Neuronal stem cell (in vitro differentiated cells): ENCODE measurements at regions not wholly inside any gene's neighbourhood (a gene's known extent, or its start where the extent isn't known, plus 50 kb on each side); places are given as distances from the start of the nearest gene placed in this dataset.

Experiments used
- DNase-seq: peaks from one replicate; pipeline ENCODE4 v3.0.0-alpha.2; 2013; ENCODE audit warnings: low spot score
- H2AFZ ChIP-seq: one replicate; pipeline ENCODE4 v1.6.1; 2013; ENCODE audit warnings: mild to moderate bottlenecking, low read length, inconsistent platforms
- H2AK5ac ChIP-seq: 2 replicates; pipeline ENCODE4 v1.6.1; 2013; ENCODE audit warnings: low read depth, mild to moderate bottlenecking, inconsistent platforms, low read length, moderate library complexity, mixed read lengths
- H2BK120ac ChIP-seq: 2 replicates; pipeline ENCODE4 v1.6.1; 2013; ENCODE audit warnings: low read depth, mild to moderate bottlenecking, inconsistent platforms, low read length, moderate library complexity, mixed read lengths
- H2BK12ac ChIP-seq: one replicate; pipeline ENCODE4 v1.6.1; 2013; ENCODE audit warnings: low read length, inconsistent platforms
- H2BK15ac ChIP-seq: 2 replicates; pipeline ENCODE4 v1.6.1; 2013; ENCODE audit warnings: mild to moderate bottlenecking, low read length, inconsistent platforms, mixed read lengths
- H2BK5ac ChIP-seq: one replicate; pipeline ENCODE4 v1.6.1; 2013; ENCODE audit warnings: inconsistent platforms, mild to moderate bottlenecking, low read length, moderate library complexity
- H3K14ac ChIP-seq: one replicate; pipeline ENCODE4 v1.6.1; 2013; ENCODE audit warnings: low read length, inconsistent platforms
- H3K18ac ChIP-seq: 2 replicates; pipeline ENCODE4 v1.6.1; 2013; ENCODE audit warnings: low read length, inconsistent platforms
- H3K23ac ChIP-seq: 2 replicates; pipeline ENCODE4 v1.6.1; 2013; ENCODE audit warnings: low read depth, mild to moderate bottlenecking, mixed read lengths, low read length, inconsistent platforms; ENCODE audit not compliant: poor library complexity
- H3K27ac ChIP-seq: replicated peaks from 3 replicates; pipeline ENCODE4 v1.5.1; 2013; ENCODE audit warnings: low read length, inconsistent platforms
- H3K27me3 ChIP-seq, 3 experiments: 2 replicates each; pipeline ENCODE4 v1.6.1; 2013; ENCODE audit warnings: low read length in 3 of 3, mild to moderate bottlenecking in 2 of 3, inconsistent platforms in 1 of 3, low read depth in 1 of 3, mixed read lengths in 1 of 3, moderate library complexity in 1 of 3; ENCODE audit not compliant: control insufficient read depth in 3 of 3, insufficient read depth in 3 of 3
- H3K36me3 ChIP-seq, 2 donors: replicated peaks in 1 of 2; 2 replicates each; pipeline ENCODE4 v1.6.1; 2013; ENCODE audit warnings: low read length in 2 of 2; ENCODE audit not compliant: control insufficient read depth in 2 of 2, insufficient read depth in 2 of 2
- H3K4ac ChIP-seq: 2 replicates; pipeline ENCODE4 v1.6.1; 2013; ENCODE audit warnings: inconsistent platforms, mild to moderate bottlenecking, low read length, moderate library complexity
- H3K4me1 ChIP-seq, 2 donors: 1 replicate in 1 of 2; 2 replicates in 1 of 2; pipeline ENCODE4 v1.6.1; 2013; ENCODE audit warnings: low read length in 2 of 2, low read depth in 1 of 2; ENCODE audit not compliant: control insufficient read depth in 2 of 2, insufficient read depth in 1 of 2
- H3K4me2 ChIP-seq: one replicate; pipeline ENCODE4 v1.6.1; 2013; ENCODE audit warnings: mild to moderate bottlenecking, low read length, inconsistent platforms; ENCODE audit not compliant: insufficient read depth, poor library complexity, severe bottlenecking
- H3K4me3 ChIP-seq, 2 donors: 2 replicates each; pipeline ENCODE4 v1.5.1; 2013; ENCODE audit warnings: low read length in 2 of 2, mild to moderate bottlenecking in 2 of 2, inconsistent platforms in 1 of 2, moderate library complexity in 1 of 2
- H3K79me1 ChIP-seq: one replicate; pipeline ENCODE4 v1.6.1; 2013; ENCODE audit warnings: low read depth, mild to moderate bottlenecking, inconsistent platforms, low read length, moderate library complexity
- H3K9ac ChIP-seq: one replicate; pipeline ENCODE4 v1.6.1; 2013; ENCODE audit warnings: mild to moderate bottlenecking, low read depth, low read length, inconsistent platforms; ENCODE audit not compliant: poor library complexity
- H3K9me3 ChIP-seq, 2 donors: replicated peaks in 1 of 2; 2 replicates each; pipeline versions ENCODE3 to v1.6.1; 2013; ENCODE audit warnings: low read length in 2 of 2, mild to moderate bottlenecking in 2 of 2, inconsistent platforms in 1 of 2, low read depth in 1 of 2, mixed read lengths in 1 of 2, moderate library complexity in 1 of 2; ENCODE audit not compliant: control insufficient read depth in 2 of 2, insufficient read depth in 1 of 2
- H4K8ac ChIP-seq: one replicate; pipeline ENCODE4 v1.6.1; 2013; ENCODE audit warnings: low read depth, mild to moderate bottlenecking, inconsistent platforms, low read length, moderate library complexity
- H4K91ac ChIP-seq: one replicate; pipeline ENCODE4 v1.6.1; 2013; ENCODE audit warnings: low read length, low read depth, mild to moderate bottlenecking, inconsistent platforms; ENCODE audit not compliant: poor library complexity
- whole genome bisulfite sequencing, 2 donors: extraction: QIAGEN DNeasy Blood & Tissue Kit; methylation state at CpG; one replicate each; pipeline ENCODE4 v1.1.7; 2013; ENCODE audit warnings: missing lambda C conversion rate in 2 of 2, mixed read lengths in 1 of 2; ENCODE audit not compliant: insufficient read length in 2 of 2, insufficient replicate concordance in 1 of 2; ENCODE audit errors: extremely low coverage in 2 of 2; 5-methylcytosine and 5-hydroxymethylcytosine counted together

DNA sequence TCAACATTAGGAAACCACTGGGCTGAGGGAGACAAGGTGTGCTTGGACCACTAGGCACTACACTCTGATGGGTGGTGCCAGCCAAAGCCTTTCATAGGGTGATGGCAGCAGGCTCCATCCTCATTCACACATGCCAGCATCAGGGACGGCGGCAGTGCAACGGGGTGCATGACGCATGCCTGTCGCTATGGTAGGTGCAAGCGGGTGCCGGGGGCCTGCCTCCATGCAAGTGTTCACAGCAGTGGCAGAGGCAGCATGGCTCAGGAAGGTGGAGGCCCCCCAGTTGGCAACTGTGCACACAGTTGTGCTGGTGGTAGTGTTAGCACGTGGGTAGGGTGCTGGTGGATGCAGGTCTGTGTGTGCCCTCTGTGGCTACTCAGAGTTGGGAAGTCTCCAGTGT, 184.1 kb downstream of the RELL1 start:
- H3K14ac ChIP-seq, result peak overlapping the region; percentile 14
- no peaks in the 10 kb centered on the region for H3K36me3 ChIP-seq
- H2BK15ac ChIP-seq, result no peak overlapping the region
- H3K4ac ChIP-seq, result no peak overlapping the region
- peaks cover 8% of the 10 kb centered on the region for H3K79me1 ChIP-seq
- H3K9me3 ChIP-seq, result no peaks in the 10 kb centered on the region
- peak overlapping the region; percentile 25 for H3K18ac ChIP-seq
- no CpG with 5 or more reads among the region's 8 CpGs for WGBS, 2 donors
- H2BK5ac ChIP-seq, result no peak overlapping the region
- H2BK12ac ChIP-seq, result no peak overlapping the region
- no peak overlapping the region for H2BK120ac ChIP-seq
- H3K4me1 ChIP-seq, result no peaks in the 10 kb centered on the region
- H2AK5ac ChIP-seq, result peak overlapping the region; percentile 9
- H4K8ac ChIP-seq, result no peak overlapping the region
- no peak for DNase-seq
- H3K4me3 ChIP-seq, result peak overlapping the region in 1 of 2 donors; percentile 66
- no peaks in the 10 kb centered on the region for H3K27me3 ChIP-seq
- H3K27ac ChIP-seq, result no peak overlapping the region
- no peak overlapping the region for H3K23ac ChIP-seq
- no peak overlapping the region for H3K4me2 ChIP-seq
- H2AFZ ChIP-seq, result no peak overlapping the region
- no peak overlapping the region for H3K9ac ChIP-seq
- no peak overlapping the region for H4K91ac ChIP-seq
